Mesenchymal stem cell (in vitro differentiated cells and primary cell): ENCODE measurements at regions not wholly inside any gene's neighbourhood (a gene's known extent, or its start where the extent isn't known, plus 50 kb on each side); places are given as distances from the start of the nearest gene placed in this dataset.

Experiments
- DNase-seq: peaks from one replicate; pipeline ENCODE4 v3.0.0-alpha.2; 2013
- H2AFZ ChIP-seq: one replicate; pipeline ENCODE4 v1.6.1; 2013; ENCODE audit warnings: low read depth, mild to moderate bottlenecking, control low read depth, inconsistent platforms, low read length, moderate library complexity
- H2AK5ac ChIP-seq: 2 replicates; pipeline ENCODE4 v1.6.1; 2013; ENCODE audit warnings: low read length, moderate library complexity, mild to moderate bottlenecking, inconsistent platforms; ENCODE audit not compliant: severe bottlenecking
- H2BK120ac ChIP-seq: one replicate; pipeline ENCODE4 v1.6.1; 2013; ENCODE audit warnings: low read depth, mild to moderate bottlenecking, inconsistent platforms, low read length, moderate library complexity
- H2BK12ac ChIP-seq, 2 experiments: one replicate each; pipeline ENCODE4 v1.6.1; 2013; ENCODE audit warnings: inconsistent platforms in 2 of 2, low read length in 2 of 2, mild to moderate bottlenecking in 2 of 2, moderate library complexity in 2 of 2, control low read depth in 1 of 2
- H2BK15ac ChIP-seq: one replicate; pipeline ENCODE4 v1.6.1; 2013; ENCODE audit warnings: mild to moderate bottlenecking, low read depth, inconsistent platforms; ENCODE audit not compliant: poor library complexity, severe bottlenecking
- H2BK5ac ChIP-seq: 2 replicates; pipeline ENCODE4 v1.6.1; 2013; ENCODE audit warnings: low read depth, mild to moderate bottlenecking, low read length, control low read depth, inconsistent platforms; ENCODE audit not compliant: poor library complexity, severe bottlenecking
- H3K14ac ChIP-seq, 2 experiments: one replicate each; pipeline ENCODE4 v1.6.1; 2013; ENCODE audit warnings: inconsistent platforms in 2 of 2, low read length in 2 of 2, control low read depth in 1 of 2, mild to moderate bottlenecking in 1 of 2, moderate library complexity in 1 of 2
- H3K18ac ChIP-seq, 2 experiments: one replicate each; pipeline ENCODE4 v1.6.1; 2013; ENCODE audit warnings: inconsistent platforms in 2 of 2, low read length in 2 of 2, control low read depth in 1 of 2, low read depth in 1 of 2, mild to moderate bottlenecking in 1 of 2
- H3K23ac ChIP-seq, 2 experiments: one replicate each; pipeline ENCODE4 v1.6.1; 2013; ENCODE audit warnings: inconsistent platforms in 2 of 2, low read length in 2 of 2, mild to moderate bottlenecking in 2 of 2, moderate library complexity in 2 of 2, control low read depth in 1 of 2
- H3K27ac ChIP-seq: 2 replicates; pipeline ENCODE4 v1.5.1; 2013; ENCODE audit warnings: mild to moderate bottlenecking, moderate library complexity, low read length, control low read depth, inconsistent platforms; ENCODE audit not compliant: poor library complexity, severe bottlenecking
- H3K27me3 ChIP-seq, 2 experiments: 2 replicates each; pipeline versions ENCODE4 v1.6.1 to v1.7.0; 2013; ENCODE audit warnings: low read length in 2 of 2, mild to moderate bottlenecking in 2 of 2, moderate library complexity in 2 of 2, control low read depth in 1 of 2, inconsistent platforms in 1 of 2; ENCODE audit not compliant: control insufficient read depth in 1 of 2, insufficient read depth in 1 of 2
- H3K36me3 ChIP-seq, 2 experiments: 2 replicates each; pipeline versions ENCODE4 v1.6.1 to v1.7.0; 2013; ENCODE audit warnings: low read length in 2 of 2, control low read depth in 1 of 2, inconsistent platforms in 1 of 2, low read depth in 1 of 2, mild to moderate bottlenecking in 1 of 2; ENCODE audit not compliant: insufficient read depth in 2 of 2, control insufficient read depth in 1 of 2
- H3K4ac ChIP-seq, 2 experiments: one replicate each; pipeline ENCODE4 v1.6.1; 2013; ENCODE audit warnings: inconsistent platforms in 2 of 2, low read length in 2 of 2, mild to moderate bottlenecking in 2 of 2, moderate library complexity in 2 of 2, control low read depth in 1 of 2, low read depth in 1 of 2
- H3K4me1 ChIP-seq: 2 replicates; pipeline ENCODE4 v1.6.1; 2013; ENCODE audit warnings: low read depth, low read length, control low read depth; ENCODE audit not compliant: control insufficient read depth, insufficient read depth
- H3K4me2 ChIP-seq: 2 replicates; pipeline ENCODE4 v1.6.1; 2013; ENCODE audit warnings: low read length, mild to moderate bottlenecking, inconsistent platforms; ENCODE audit not compliant: poor library complexity, severe bottlenecking
- H3K4me3 ChIP-seq, 2 experiments: 2 replicates each; pipeline versions ENCODE4 v1.5.1 to v1.7.0; 2013; ENCODE audit warnings: low read length in 2 of 2, mild to moderate bottlenecking in 2 of 2, control low read depth in 1 of 2, low read depth in 1 of 2; ENCODE audit not compliant: insufficient read depth in 1 of 2
- H3K79me1 ChIP-seq: replicated peaks from 2 replicates; pipeline ENCODE4 v1.6.1; 2013; ENCODE audit warnings: mild to moderate bottlenecking, control low read depth, low read length, inconsistent platforms; ENCODE audit not compliant: poor library complexity, severe bottlenecking
- H3K9ac ChIP-seq: 2 replicates; pipeline ENCODE4 v1.7.0; 2013; ENCODE audit warnings: mild to moderate bottlenecking, low read length, moderate library complexity
- H3K9me3 ChIP-seq: 2 replicates; pipeline ENCODE4 v1.7.0; 2013; ENCODE audit warnings: mild to moderate bottlenecking, low read length; ENCODE audit not compliant: control insufficient read depth
- H4K8ac ChIP-seq: one replicate; pipeline ENCODE4 v1.6.1; 2013; ENCODE audit warnings: inconsistent platforms, mild to moderate bottlenecking, low read length, moderate library complexity
- H4K91ac ChIP-seq: one replicate; pipeline ENCODE4 v1.6.1; 2013; ENCODE audit warnings: mild to moderate bottlenecking, low read length, inconsistent platforms
- WGBS: methylation state at CpG from one replicate; pipeline ENCODE4 v1.1.7; 2013; ENCODE audit warnings: mixed read lengths; 5-methylcytosine and 5-hydroxymethylcytosine counted together

GRCh38 chr14:48086516-48086915, 411.1 kb upstream of the MDGA2 start:
- DNase-seq = no peak
- Histone ChIP-seq H3K18ac (no peak overlapping the region), H3K4me1 (no peaks in the 10 kb centered on the region), H2BK120ac (no peak overlapping the region), H3K23ac (no peak overlapping the region), H3K9me3 (peaks cover 11% of the 10 kb centered on the region), H4K91ac (no peak overlapping the region), H2AFZ (no peak overlapping the region), H3K36me3 (no peaks in the 10 kb centered on the region), H2AK5ac (no peak overlapping the region), H3K27me3 (no peaks in the 10 kb centered on the region), H3K4ac (no peak overlapping the region), H3K79me1 (no peaks in the 10 kb centered on the region), H4K8ac (no peak overlapping the region), H3K4me2 (no peak overlapping the region), H2BK5ac (no peak overlapping the region), H3K9ac (no peak overlapping the region), H3K27ac (no peak overlapping the region), H2BK12ac (no peak overlapping the region), H2BK15ac (no peak overlapping the region), H3K4me3 (no peak overlapping the region), H3K14ac (no peak overlapping the region)
- 93% methylated on average over 1 of the region's 1 CpG for WGBS

- Histone ChIP-seq H3K36me3 (no peaks in the 10 kb centered on the region), H2BK120ac (no peak overlapping the region), H3K9me3 (no peaks in the 10 kb centered on the region), H3K9ac (no peak overlapping the region), H3K14ac (no peak overlapping the region), H2AK5ac (no peak overlapping the region), H2BK5ac (no peak overlapping the region), H3K18ac (no peak overlapping the region), H4K8ac (no peak overlapping the region), H3K27me3 (no peaks in the 10 kb centered on the region), H2AFZ (no peak overlapping the region), H3K27ac (no peak overlapping the region), H3K79me1 (no peaks in the 10 kb centered on the region), H3K4me2 (no peak overlapping the region), H2BK12ac (no peak overlapping the region), H3K4me1 (no peaks in the 10 kb centered on the region), H3K4me3 (no peak overlapping the region), H3K4ac (no peak overlapping the region), H4K91ac (no peak overlapping the region), H3K23ac (no peak overlapping the region), H2BK15ac (no peak overlapping the region)
- DNase-seq = no peak
- WGBS = 92% methylated on average over 1 of the region's 1 CpG
Observed at GRCh38 chr14:48075487-48075886, 400.1 kb upstream of the MDGA2 start.

GRCh38 chr14:48052973-48053372, 377.6 kb upstream of the MDGA2 start:
- Histone ChIP-seq H2BK15ac (no peak overlapping the region), H3K9ac (no peak overlapping the region), H3K4me3 (no peak overlapping the region), H3K18ac (no peak overlapping the region), H3K4me1 (no peaks in the 10 kb centered on the region), H2BK12ac (no peak overlapping the region), H2AFZ (no peak overlapping the region), H2AK5ac (no peak overlapping the region), H3K23ac (no peak overlapping the region), H3K9me3 (peaks cover under 1% of the 10 kb centered on the region), H3K4ac (no peak overlapping the region), H3K14ac (no peak overlapping the region), H3K36me3 (no peaks in the 10 kb centered on the region), H3K79me1 (no peaks in the 10 kb centered on the region), H3K27ac (no peak overlapping the region), H2BK5ac (no peak overlapping the region), H4K8ac (no peak overlapping the region), H4K91ac (no peak overlapping the region), H3K27me3 (no peaks in the 10 kb centered on the region), H3K4me2 (no peak overlapping the region), H2BK120ac (no peak overlapping the region)
- WGBS = 52% methylated on average over 1 of the region's 1 CpG
- no peak for DNase-seq

- H2BK12ac ChIP-seq = no peak overlapping the region
- peak overlapping the region; percentile 15 for H4K91ac ChIP-seq
- H3K4ac ChIP-seq = no peak overlapping the region
- no peaks in the 10 kb centered on the region for H3K79me1 ChIP-seq
- no peak overlapping the region for H3K9ac ChIP-seq
- no peaks in the 10 kb centered on the region for H3K36me3 ChIP-seq
- H3K23ac ChIP-seq = no peak overlapping the region
- no peak overlapping the region for H2AFZ ChIP-seq
- H2BK5ac ChIP-seq = no peak overlapping the region
- H3K27me3 ChIP-seq = no peaks in the 10 kb centered on the region
- no peak for DNase-seq
- H2BK120ac ChIP-seq = no peak overlapping the region
- H3K27ac ChIP-seq = no peak overlapping the region
- no peak overlapping the region for H2AK5ac ChIP-seq
- H3K18ac ChIP-seq = no peak overlapping the region
- no peaks in the 10 kb centered on the region for H3K4me1 ChIP-seq
- 85% methylated on average over 8 of the region's 8 CpGs for WGBS
- no peak overlapping the region for H3K14ac ChIP-seq
- no peak overlapping the region for H3K4me2 ChIP-seq
- peaks cover 29% of the 10 kb centered on the region for H3K9me3 ChIP-seq
- no peak overlapping the region for H4K8ac ChIP-seq
- H2BK15ac ChIP-seq = no peak overlapping the region
- no peak overlapping the region for H3K4me3 ChIP-seq
Observed at GRCh38 chr14:48035836-48036235, 360.4 kb upstream of the MDGA2 start.
